Ecto neural progenitor cell (in vitro differentiated cells): ENCODE measurements at regions not wholly inside any gene's neighbourhood (a gene's known extent, or its start where the extent isn't known, plus 50 kb on each side); places are given as distances from the start of the nearest gene placed in this dataset.

Experiments
- DNase-seq: peaks from one replicate; pipeline ENCODE4 v3.0.0-alpha.2; 2018; ENCODE audit warnings: low spot score

GRCh38 chr6:138607478-138608433 is 108.5 kb upstream of the NHSL1 start:
- DNase-seq: no peak

GRCh38 chr6:138608896-138609295 is 109.6 kb upstream of the NHSL1 start:
- no peak for DNase-seq

DNA sequence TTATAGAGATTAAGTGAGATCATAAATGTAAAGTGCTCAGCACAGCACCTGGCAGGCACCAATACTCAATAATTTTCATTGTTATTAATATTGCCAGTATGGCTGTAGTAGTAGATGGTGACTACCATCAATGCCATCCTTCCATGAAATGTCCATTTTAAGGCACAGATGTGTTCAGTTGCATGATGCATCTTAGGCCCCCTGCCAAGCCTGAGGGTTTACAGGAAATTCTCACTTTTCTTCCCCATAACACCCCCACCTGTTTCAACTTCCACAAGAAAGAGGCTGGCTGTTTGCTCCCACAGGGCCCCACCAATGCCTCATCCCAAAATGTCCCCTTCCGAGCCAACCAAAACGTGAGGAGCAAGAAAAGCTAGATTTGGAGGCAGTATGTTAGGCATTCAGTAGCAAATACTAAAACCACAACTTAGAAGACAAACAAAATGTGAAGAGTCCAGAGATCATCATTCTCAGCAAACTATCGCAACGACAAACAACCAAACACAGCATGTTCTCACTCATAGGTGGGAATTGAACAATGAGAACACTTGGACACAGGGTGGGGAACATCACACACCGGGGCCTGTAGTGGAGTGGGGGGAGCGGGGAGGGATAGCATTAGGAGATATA is 110.6 kb upstream of the NHSL1 start:
- no peak for DNase-seq

GRCh38 chr6:138610816-138611215 is 111.5 kb upstream of the NHSL1 start:
- DNase-seq: no peak

- no peak for DNase-seq
Measured at GRCh38 chr6:138614151-138614550, 114.9 kb upstream of the NHSL1 start.

GRCh38 chr6:138618168-138618567 is 118.9 kb upstream of the NHSL1 start:
- DNase-seq: no peak

DNA sequence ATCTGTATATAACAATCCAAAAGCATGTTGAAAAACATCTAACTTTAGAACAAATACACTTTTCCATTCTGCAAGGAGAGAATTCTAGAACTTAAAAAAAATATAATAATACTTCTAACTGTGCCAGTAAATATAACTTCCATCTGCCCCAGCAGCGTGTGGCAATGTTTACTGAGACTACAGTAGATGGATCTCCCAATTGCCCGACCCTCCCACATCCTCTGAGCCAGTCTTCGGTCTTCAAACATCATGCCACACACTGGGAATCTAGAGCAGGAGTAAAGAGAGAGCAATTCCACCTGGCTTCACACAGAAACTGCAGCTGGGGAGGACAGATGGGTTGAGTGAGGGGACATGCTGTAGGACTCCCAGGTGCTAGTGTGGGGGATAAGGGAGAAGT is 121.3 kb upstream of the NHSL1 start:
- DNase-seq: no peak

- no peak for DNase-seq
Measured at GRCh38 chr6:138622967-138623366, 123.7 kb upstream of the NHSL1 start.

DNA sequence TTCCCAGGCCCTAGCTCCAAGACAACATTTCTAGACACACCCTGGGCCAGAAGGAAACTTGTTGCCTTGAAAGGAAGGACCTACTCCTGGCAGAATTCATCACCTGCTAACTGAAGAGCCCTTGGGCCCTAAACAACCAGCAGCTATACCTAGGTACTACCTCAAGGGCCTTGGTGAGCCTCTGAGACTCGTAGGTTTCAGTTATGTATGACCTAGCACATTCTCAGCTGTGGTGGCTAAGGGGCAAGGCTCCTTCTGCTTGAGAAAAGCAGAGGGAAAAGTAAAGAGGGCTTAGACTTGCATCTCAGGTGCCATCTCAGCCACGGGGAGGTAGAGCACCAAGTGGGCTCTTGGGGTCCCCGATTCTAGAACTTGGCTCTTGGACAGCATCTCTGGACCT is 132.3 kb upstream of the NHSL1 start:
- DNase-seq: no peak

- DNase-seq: no peak
Measured at GRCh38 chr6:138637822-138638221, 135.7 kb upstream of the CCDC28A start.

DNA sequence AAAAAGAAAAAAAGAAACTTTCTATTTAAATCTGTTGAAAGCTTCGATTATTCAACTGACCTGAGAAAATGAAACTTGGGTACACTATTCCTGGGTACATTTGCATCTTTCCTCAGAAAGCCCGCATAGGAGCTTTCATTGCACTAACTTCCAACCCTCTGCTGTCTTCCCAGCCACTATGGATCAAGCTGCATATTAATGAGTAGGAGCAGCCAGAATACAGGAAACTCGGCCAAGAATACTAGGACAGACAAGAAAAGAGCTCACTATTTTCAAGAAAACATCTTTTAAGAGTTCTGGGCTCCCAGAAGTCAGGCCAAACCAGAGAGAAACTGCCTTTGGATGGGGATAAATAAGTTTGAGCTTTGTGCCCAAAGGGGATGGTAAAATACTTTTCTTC is 135.0 kb upstream of the CCDC28A start:
- DNase-seq: no peak

DNA sequence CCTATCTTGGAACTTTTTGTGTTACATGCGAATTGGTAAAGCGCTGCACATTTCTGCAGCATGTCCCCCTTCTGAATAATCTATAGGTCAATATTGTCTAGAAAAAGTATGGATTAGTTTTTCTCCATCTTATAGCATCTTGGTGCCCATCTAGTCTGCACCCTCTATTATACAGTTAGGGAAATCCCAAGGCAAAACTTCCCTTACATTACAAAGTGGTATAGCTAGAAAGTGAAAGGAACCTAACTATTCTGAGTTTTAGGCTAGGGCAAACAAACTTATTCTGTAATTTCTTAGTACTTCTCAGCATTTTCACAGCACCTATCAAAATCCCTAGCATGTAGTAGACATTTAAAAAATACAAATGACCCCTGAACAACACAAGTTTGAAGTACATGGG is 133.5 kb upstream of the CCDC28A start:
- no peak for DNase-seq

GRCh38 chr6:138643210-138643609 is 130.4 kb upstream of the CCDC28A start:
- DNase-seq: no peak

GRCh38 chr6:138645976-138646640 is 127.5 kb upstream of the CCDC28A start:
- no peak for DNase-seq

DNA sequence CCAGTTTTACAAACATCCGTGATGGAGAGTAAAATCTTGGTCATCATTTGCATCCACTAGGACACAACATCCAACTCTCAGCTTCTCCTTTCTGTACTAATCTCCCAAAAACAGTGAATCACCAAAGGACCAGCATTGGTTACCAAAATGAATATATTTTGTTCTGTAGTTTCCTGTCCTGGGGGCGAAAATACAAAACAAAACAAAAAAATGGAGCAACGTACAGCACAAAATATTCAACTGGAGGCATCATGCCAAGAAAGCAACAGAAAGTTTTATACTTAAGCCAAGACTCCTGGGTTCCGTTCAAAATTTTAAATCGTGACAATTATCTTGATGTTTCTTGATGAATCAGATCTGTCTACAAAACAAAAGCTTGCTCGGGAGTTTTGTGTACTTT is 126.6 kb upstream of the CCDC28A start:
- no peak for DNase-seq

GRCh38 chr6:138648127-138648526 is 125.4 kb upstream of the CCDC28A start:
- no peak for DNase-seq

DNA sequence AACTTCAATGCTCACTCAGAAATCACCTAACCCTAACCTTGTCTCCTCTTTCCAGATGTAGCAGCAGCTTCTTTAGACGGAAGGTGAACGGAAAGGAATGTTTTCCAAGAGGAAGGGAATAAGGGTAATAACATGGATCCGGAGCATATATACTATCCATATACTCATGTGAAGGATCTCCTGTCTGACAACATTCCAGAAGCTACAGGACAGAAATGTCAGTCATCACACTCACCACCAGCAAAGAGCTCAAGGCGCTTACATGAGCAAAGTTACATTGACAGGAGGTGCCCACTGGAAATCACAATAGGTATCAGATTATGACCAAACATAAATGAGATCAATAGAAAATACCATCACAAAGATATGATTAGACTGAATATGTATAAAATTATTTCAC is 122.1 kb upstream of the CCDC28A start:
- no peak for DNase-seq

DNA sequence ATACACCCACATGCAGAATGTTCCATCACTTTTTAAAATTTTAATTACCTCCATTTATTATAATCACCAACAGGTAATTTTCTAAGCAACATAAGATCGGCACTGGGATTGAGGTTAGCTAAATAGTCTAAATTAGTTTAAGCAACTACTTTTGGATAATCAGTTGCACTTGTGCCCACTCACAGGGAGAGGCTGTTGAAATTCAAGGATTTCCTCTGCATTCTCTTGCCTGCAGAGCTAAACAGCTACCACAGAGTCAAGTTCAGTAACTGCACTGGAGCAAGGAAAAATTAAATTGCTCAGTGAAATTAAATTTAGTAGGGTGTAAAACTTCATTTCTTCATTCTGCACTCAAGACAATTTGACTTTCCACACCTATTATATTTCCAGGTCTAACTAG is 120.7 kb upstream of the CCDC28A start:
- DNase-seq: no peak

DNA sequence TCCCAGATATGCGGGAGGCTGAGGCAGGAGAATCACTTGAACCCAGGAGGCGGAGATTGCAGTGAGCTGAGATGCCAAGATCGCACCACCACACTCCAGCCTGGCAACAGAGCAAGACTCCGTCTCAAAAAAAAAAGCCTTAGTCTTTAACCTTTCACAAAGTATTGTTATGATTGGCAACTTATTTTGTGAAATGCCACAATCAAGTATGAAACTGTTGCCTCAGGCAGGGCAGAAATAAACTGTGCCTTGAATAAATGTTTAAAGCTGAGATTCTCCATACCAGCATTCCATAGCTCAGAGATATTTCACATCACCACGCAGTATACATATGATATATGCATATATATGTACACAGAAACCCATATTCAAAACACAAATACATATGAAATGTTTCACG is 120.1 kb upstream of the CCDC28A start:
- no peak for DNase-seq

GRCh38 chr6:138654715-138655634 is 118.6 kb upstream of the CCDC28A start:
- DNase-seq: no peak

DNA sequence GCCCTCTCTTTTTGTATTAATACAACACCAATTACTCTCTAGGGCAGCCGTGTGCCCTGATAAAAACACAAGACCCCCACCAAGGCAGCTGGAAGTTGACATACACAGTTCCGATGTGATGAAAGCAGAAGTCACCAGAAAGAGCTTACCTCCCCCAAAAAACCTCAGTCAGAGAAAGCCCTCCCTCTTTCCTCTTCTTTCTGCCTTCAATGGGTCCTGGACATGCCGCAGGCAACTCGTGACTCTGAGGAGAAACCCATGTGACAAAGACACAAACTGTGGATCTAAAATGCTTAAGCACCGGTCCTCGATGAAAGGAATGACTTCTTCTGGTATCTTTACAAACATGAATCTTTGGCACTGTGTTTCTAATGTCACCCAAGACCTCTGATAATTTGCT is 117.7 kb upstream of the CCDC28A start:
- no peak for DNase-seq
